Adrenal gland (tissue), 5 donors: ENCODE measurements at regions not wholly inside any gene's neighbourhood (a gene's known extent, or its start where the extent isn't known, plus 50 kb on each side); places are given as distances from the start of the nearest gene placed in this dataset.

Experiments
- CTCF ChIP-seq, 6 experiments: fragments of 450-650 bp in 4 of 6; fragments of 200-600 bp in 2 of 6; sonication (generic) in 1 of 6; IDR thresholded peaks; 1 replicate in 5 of 6; 2 replicates in 1 of 6; pipeline versions ENCODE4 v1.5.1 to v1.8.0; 2016 to 2021; ENCODE audit warnings: antibody characterized with exemption in 6 of 6, mild to moderate bottlenecking in 2 of 6, moderate library complexity in 1 of 6
- POLR2A ChIP-seq, 2 donors: fragments of 450-650 bp; IDR thresholded peaks; one replicate each; pipeline ENCODE4 v1.6.1; 2017; ENCODE audit warnings: antibody characterized with exemption in 2 of 2, mild to moderate bottlenecking in 2 of 2, moderate library complexity in 1 of 2
- donor health status: DM: no; HTN: no; CAD: no.

- TF ChIP-seq CTCF (IDR thresholded peaks at IDR 0.05) (no peak), POLR2A (IDR thresholded peaks at IDR 0.05) (no peak)
These were observed 96.1 kb upstream of the LYZL2 start for GRCh38 chr10:30725661-30726060.
